ENCODE measurements at regions not wholly inside any gene's neighbourhood (a gene's known extent, or its start where the extent isn't known, plus 50 kb on each side); places are given as distances from the start of the nearest gene placed in this dataset.

DNA sequence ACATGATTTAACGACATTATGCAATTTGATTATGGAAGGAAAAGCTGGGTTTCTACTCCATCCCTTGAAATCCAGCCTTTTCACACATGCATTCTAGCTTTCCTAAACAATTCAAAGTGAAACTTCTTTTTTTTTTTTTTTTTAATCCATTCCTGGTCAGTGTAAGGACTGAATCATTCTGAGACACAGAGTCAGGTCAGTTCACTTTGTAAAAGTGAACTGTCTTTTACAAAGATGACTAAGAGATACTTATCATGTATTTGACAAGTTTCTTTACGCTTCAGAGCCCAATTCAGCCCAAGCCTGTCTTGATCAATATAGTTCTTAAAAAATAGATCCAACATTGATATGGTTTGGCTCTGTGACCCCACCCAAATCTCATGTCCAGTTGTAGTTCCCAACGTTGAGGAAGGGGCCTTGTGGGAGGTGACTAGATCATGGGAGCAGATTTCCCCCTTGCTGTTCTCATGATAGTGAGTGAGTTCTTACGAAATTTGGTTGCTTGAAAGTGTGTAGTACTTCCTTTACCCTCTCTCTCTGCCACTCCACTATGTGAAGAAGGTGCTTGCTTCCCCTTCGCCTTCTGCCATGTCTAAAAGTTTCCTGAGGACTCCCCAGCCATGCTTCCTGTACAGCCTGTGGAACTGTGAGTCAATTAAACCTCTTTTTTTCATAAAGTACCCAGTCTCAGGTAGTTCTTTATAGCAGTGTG, 345.6 kb upstream of the THBS1 start:
- TF ChIP-seq FOSL2 (CRISPR knock-in tag; IDR thresholded peaks at IDR 0.05) (no peak), TCF12 (IDR thresholded peaks at IDR 0.05) (no peak), TCF12 (CRISPR knock-in tag; IDR thresholded peaks at IDR 0.05) (no peak), CBX1 (IDR thresholded peaks at IDR 0.05; ENCODE audit: low read depth) (no peak), PAX8 (CRISPR knock-in tag; IDR thresholded peaks at IDR 0.05; ENCODE audit: borderline replicate concordance) (no peak), PLRG1 (conservative IDR thresholded peaks at IDR 0.05) (no peak), ZNF563 (CRISPR knock-in tag; IDR thresholded peaks at IDR 0.05) (no peak), ZNF577 (CRISPR knock-in tag; IDR thresholded peaks at IDR 0.05; ENCODE audit: borderline replicate concordance, low read depth) (no peak), NFE2L2 (IDR thresholded peaks at IDR 0.05; ENCODE audit: low read length) (no peak), HOXA7 (CRISPR knock-in tag; IDR thresholded peaks at IDR 0.05) (no peak), MAFK (conservative IDR thresholded peaks at IDR 0.05 in 1 of 2, IDR thresholded peaks at IDR 0.05 in 1 of 2; ENCODE audit: low read length in 2 of 2) (no peak), SMARCE1 (IDR thresholded peaks at IDR 0.05; ENCODE audit: borderline replicate concordance) (no peak)
- TF ChIP-seq, protein P1, sequence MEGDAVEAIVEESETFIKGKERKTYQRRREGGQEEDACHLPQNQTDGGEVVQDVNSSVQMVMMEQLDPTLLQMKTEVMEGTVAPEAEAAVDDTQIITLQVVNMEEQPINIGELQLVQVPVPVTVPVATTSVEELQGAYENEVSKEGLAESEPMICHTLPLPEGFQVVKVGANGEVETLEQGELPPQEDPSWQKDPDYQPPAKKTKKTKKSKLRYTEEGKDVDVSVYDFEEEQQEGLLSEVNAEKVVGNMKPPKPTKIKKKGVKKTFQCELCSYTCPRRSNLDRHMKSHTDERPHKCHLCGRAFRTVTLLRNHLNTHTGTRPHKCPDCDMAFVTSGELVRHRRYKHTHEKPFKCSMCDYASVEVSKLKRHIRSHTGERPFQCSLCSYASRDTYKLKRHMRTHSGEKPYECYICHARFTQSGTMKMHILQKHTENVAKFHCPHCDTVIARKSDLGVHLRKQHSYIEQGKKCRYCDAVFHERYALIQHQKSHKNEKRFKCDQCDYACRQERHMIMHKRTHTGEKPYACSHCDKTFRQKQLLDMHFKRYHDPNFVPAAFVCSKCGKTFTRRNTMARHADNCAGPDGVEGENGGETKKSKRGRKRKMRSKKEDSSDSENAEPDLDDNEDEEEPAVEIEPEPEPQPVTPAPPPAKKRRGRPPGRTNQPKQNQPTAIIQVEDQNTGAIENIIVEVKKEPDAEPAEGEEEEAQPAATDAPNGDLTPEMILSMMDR (CRISPR knock-in tag; IDR thresholded peaks at IDR 0.05), result no peak
- TF ChIP-seq, protein P2, sequence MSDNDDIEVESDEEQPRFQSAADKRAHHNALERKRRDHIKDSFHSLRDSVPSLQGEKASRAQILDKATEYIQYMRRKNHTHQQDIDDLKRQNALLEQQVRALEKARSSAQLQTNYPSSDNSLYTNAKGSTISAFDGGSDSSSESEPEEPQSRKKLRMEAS (IDR thresholded peaks at IDR 0.05), result no peak
- TF ChIP-seq, protein P3, sequence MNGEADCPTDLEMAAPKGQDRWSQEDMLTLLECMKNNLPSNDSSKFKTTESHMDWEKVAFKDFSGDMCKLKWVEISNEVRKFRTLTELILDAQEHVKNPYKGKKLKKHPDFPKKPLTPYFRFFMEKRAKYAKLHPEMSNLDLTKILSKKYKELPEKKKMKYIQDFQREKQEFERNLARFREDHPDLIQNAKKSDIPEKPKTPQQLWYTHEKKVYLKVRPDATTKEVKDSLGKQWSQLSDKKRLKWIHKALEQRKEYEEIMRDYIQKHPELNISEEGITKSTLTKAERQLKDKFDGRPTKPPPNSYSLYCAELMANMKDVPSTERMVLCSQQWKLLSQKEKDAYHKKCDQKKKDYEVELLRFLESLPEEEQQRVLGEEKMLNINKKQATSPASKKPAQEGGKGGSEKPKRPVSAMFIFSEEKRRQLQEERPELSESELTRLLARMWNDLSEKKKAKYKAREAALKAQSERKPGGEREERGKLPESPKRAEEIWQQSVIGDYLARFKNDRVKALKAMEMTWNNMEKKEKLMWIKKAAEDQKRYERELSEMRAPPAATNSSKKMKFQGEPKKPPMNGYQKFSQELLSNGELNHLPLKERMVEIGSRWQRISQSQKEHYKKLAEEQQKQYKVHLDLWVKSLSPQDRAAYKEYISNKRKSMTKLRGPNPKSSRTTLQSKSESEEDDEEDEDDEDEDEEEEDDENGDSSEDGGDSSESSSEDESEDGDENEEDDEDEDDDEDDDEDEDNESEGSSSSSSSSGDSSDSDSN (CRISPR knock-in tag; IDR thresholded peaks at IDR 0.05), result no peak
